ENCODE measurements at regions not wholly inside any gene's neighbourhood (a gene's known extent, or its start where the extent isn't known, plus 50 kb on each side); places are given as distances from the start of the nearest gene placed in this dataset.

DNA sequence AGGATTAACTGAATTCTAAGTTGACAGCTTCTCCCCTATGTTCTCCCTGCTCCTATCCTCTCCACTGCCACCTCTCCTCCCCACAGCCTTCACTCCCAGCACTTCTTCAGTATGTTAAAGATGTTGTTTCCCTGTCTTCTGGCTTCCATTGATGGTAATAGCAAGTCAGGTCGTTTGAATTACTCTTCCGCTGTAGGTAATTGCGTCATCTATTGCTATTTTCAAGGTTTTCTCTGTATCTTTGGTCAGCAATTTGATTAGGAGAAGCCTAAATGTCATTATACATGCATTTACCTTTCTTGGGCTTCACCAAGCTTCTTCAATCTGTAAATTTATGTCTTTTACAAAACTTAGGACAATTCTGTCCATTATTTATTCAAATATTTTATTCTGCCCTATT lies 377.3 kb upstream of the KLF12 start:
- Histone ChIP-seq H3K4me1 (replicated peaks in 1 of 2; ENCODE audit: control insufficient read depth in 2 of 2, insufficient read depth in 2 of 2, low read length in 2 of 2) (no peaks in the 10 kb centered on the region), H3K9me3 (replicated peaks; ENCODE audit: control insufficient read depth, insufficient read depth, low read depth, low read length) (no peaks in the 10 kb centered on the region), H3K4me2 (ENCODE audit: insufficient read depth, low read length) (no peak overlapping the region), H3K9ac (ENCODE audit: insufficient read depth in 1 of 2, low read depth in 2 of 2, low read length in 2 of 2) (no peak overlapping the region), H3K27me3 (ENCODE audit: control insufficient read depth in 2 of 2, insufficient read depth in 2 of 2, low read length in 2 of 2) (no peaks in the 10 kb centered on the region), H4K20me1 (replicated peaks; ENCODE audit: control insufficient read depth, insufficient read depth, low read length) (no peaks in the 10 kb centered on the region), H3K36me3 (ENCODE audit: control insufficient read depth, insufficient read depth, low read length) (no peaks in the 10 kb centered on the region), H3K9me1 (ENCODE audit: control insufficient read depth, insufficient read depth, low read length) (no peaks in the 10 kb centered on the region), H3K4me3 (no peak overlapping the region), H3K27ac (ENCODE audit: extremely low read depth, low read depth, low read length) (no peak overlapping the region), H2AFZ (ENCODE audit: low read depth, low read length) (no peak overlapping the region), H3K79me2 (ENCODE audit: control insufficient read depth, insufficient read depth, low read length) (no peaks in the 10 kb centered on the region)
- BruUV-seq (replicated peaks): no TSS peak
- WGBS (ENCODE audit: insufficient coverage, low coverage, missing lambda C conversion rate): 0% methylated on average over 3 of the region's 3 CpGs
- POLR2A ChIA-PET: no interaction called here
- CTCF ChIA-PET (ENCODE audit: low intra/inter-chr PET ratio): no interaction called here
- FAIRE-seq (no peak), ATAC-seq (no peak), DNase-seq (ENCODE audit: extremely low read depth in 1 of 4, low spot score in 3 of 4) (no peak)
- TF ChIP-seq, protein P1, sequence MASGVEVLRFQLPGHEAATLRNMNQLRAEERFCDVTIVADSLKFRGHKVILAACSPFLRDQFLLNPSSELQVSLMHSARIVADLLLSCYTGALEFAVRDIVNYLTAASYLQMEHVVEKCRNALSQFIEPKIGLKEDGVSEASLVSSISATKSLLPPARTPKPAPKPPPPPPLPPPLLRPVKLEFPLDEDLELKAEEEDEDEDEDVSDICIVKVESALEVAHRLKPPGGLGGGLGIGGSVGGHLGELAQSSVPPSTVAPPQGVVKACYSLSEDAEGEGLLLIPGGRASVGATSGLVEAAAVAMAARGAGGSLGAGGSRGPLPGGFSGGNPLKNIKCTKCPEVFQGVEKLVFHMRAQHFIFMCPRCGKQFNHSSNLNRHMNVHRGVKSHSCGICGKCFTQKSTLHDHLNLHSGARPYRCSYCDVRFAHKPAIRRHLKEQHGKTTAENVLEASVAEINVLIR (CRISPR knock-in tag; IDR thresholded peaks at IDR 0.05): no peak
- TF ChIP-seq RBBP5 (IDR thresholded peaks at IDR 0.05; ENCODE audit: borderline replicate concordance, insufficient read depth, low read length, poor library complexity, severe bottlenecking) (no peak), OTX1 (CRISPR knock-in tag; IDR thresholded peaks at IDR 0.05) (no peak), EGR1 (conservative IDR thresholded peaks at IDR 0.05) (no peak), TCF3 (CRISPR knock-in tag; IDR thresholded peaks at IDR 0.05) (no peak), ZC3H11A (IDR thresholded peaks at IDR 0.05; ENCODE audit: low read depth, low read length) (no peak), EZH2 (IDR thresholded peaks at IDR 0.05; ENCODE audit: borderline replicate concordance, low read depth, low read length) (no peak), CREB1 (IDR thresholded peaks at IDR 0.05) (no peak), CREB1 (CRISPR knock-in tag; IDR thresholded peaks at IDR 0.05) (no peak), NCOA2 (IDR thresholded peaks at IDR 0.05; ENCODE audit: partially characterized antibody in 2 of 2) (no peak), SAP30 (IDR thresholded peaks at IDR 0.05; ENCODE audit: borderline replicate concordance, insufficient read depth, low read depth, low read length, poor library complexity, severe bottlenecking) (no peak), ETV6 (IDR thresholded peaks at IDR 0.05; ENCODE audit: borderline replicate concordance in 1 of 2, low read depth in 2 of 2, low read length in 1 of 2) (no peak), ETV6 (CRISPR knock-in tag; IDR thresholded peaks at IDR 0.05; ENCODE audit: borderline replicate concordance) (no peak), ETV5 (CRISPR knock-in tag; IDR thresholded peaks at IDR 0.05; ENCODE audit: low read depth) (no peak), PML (IDR thresholded peaks at IDR 0.05; ENCODE audit: low read length) (no peak), CCAR2 (IDR thresholded peaks at IDR 0.05; ENCODE audit: low read depth, low read length) (no peak), TBP (optimal IDR thresholded peaks at IDR 0.05; ENCODE audit: low read depth, low read length) (no peak), ATF1 (CRISPR knock-in tag; IDR thresholded peaks at IDR 0.05) (no peak), ATF1 (tag; IDR thresholded peaks at IDR 0.05) (no peak), RBM25 (IDR thresholded peaks at IDR 0.05; ENCODE audit: low read depth, low read length, severe bottlenecking) (no peak)
- TF ChIP-seq, protein P2, sequence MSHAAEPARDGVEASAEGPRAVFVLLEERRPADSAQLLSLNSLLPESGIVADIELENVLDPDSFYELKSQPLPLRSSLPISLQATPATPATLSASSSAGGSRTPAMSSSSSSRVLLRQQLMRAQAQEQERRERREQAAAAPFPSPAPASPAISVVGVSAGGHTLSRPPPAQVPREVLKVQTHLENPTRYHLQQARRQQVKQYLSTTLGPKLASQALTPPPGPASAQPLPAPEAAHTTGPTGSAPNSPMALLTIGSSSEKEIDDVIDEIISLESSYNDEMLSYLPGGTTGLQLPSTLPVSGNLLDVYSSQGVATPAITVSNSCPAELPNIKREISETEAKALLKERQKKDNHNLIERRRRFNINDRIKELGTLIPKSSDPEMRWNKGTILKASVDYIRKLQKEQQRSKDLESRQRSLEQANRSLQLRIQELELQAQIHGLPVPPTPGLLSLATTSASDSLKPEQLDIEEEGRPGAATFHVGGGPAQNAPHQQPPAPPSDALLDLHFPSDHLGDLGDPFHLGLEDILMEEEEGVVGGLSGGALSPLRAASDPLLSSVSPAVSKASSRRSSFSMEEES (CRISPR knock-in tag; IDR thresholded peaks at IDR 0.05): no peak
- TF ChIP-seq, protein P3, sequence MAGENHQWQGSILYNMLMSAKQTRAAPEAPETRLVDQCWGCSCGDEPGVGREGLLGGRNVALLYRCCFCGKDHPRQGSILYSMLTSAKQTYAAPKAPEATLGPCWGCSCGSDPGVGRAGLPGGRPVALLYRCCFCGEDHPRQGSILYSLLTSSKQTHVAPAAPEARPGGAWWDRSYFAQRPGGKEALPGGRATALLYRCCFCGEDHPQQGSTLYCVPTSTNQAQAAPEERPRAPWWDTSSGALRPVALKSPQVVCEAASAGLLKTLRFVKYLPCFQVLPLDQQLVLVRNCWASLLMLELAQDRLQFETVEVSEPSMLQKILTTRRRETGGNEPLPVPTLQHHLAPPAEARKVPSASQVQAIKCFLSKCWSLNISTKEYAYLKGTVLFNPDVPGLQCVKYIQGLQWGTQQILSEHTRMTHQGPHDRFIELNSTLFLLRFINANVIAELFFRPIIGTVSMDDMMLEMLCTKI (IDR thresholded peaks at IDR 0.05; ENCODE audit: partially characterized antibody): no peak
- in situ Hi-C loops (cut with MboI): no loop called here
- intact Hi-C loops (cut with micrococcal nuclease): no loop called here

Measured in K562 (cell line).